ENCODE measurements at regions not wholly inside any gene's neighbourhood (a gene's known extent, or its start where the extent isn't known, plus 50 kb on each side); places are given as distances from the start of the nearest gene placed in this dataset.

DNA sequence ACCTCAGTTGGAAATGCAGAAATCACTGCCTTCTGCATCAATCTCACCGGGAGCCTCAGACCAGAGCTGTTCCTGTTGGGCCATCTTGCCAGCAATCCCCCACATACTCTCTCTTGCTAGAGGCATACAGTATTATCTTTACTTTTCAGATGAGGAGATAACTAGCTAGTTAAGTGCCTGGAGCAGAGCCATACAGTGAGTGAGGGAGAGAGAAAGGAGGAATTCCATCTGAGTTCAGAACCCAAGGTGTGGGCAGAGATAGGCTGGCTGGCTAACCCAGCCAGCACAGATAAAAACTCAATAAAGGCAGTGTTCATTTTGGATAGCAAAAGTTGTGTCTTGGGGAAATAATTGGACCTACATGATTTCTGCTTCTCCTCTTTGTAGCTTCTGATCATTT is 268.0 kb upstream of the KIF2A start:
- H3K4me3 ChIP-seq, result no peak overlapping the region
- ATAC-seq (no peak), DNase-seq (no peak)
- no peak overlapping the region for H3K27ac ChIP-seq
- intact Hi-C loops (cut with DNase I), result no loop called here
- no peaks in the 10 kb centered on the region for H3K9me3 ChIP-seq
- WGBS (ENCODE audit: insufficient coverage, low coverage, low lambda C conversion rate, missing lambda C conversion rate), result 60% methylated on average over 1 of the region's 1 CpG
- H3K4me1 ChIP-seq, result no peaks in the 10 kb centered on the region
- H3K27me3 ChIP-seq, result no peaks in the 10 kb centered on the region
- no peaks in the 10 kb centered on the region for H3K36me3 ChIP-seq
- TF ChIP-seq, protein P1, sequence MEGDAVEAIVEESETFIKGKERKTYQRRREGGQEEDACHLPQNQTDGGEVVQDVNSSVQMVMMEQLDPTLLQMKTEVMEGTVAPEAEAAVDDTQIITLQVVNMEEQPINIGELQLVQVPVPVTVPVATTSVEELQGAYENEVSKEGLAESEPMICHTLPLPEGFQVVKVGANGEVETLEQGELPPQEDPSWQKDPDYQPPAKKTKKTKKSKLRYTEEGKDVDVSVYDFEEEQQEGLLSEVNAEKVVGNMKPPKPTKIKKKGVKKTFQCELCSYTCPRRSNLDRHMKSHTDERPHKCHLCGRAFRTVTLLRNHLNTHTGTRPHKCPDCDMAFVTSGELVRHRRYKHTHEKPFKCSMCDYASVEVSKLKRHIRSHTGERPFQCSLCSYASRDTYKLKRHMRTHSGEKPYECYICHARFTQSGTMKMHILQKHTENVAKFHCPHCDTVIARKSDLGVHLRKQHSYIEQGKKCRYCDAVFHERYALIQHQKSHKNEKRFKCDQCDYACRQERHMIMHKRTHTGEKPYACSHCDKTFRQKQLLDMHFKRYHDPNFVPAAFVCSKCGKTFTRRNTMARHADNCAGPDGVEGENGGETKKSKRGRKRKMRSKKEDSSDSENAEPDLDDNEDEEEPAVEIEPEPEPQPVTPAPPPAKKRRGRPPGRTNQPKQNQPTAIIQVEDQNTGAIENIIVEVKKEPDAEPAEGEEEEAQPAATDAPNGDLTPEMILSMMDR (IDR thresholded peaks at IDR 0.05), result no peak
- no peak for TF ChIP-seq POLR2A (IDR thresholded peaks at IDR 0.05)

DNA sequence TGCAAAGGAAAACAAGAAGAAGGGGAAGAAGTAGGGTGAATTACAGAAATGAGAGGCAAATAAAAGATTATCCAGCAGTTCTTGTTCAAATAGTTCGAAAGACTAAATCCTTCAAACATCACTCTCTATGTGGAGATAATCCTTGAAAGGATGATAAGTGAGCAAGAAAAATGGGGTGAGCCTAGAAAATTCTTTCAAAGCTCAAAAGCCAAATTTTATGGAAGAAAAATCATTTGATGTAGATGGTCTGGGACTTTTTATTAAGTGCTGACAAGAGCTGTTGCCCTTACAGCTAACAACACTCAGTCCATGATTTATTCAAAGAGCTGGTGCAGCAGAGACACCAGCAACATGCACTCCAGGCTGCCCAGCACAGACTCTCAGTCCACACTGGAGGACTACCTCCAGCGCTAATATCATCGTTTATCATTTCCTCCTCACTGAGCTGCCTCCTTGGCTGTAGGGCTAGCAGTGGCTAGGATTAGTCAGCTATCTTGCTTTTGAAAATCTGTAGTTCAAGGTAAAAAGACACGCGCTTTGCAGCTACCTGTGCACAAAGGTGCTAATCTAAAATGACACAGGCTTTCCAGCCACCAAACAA is 264.8 kb upstream of the KIF2A start:
- ATAC-seq (no peak), DNase-seq (no peak)
- TF ChIP-seq POLR2A (IDR thresholded peaks at IDR 0.05), result no peak
- TF ChIP-seq, protein P1 (IDR thresholded peaks at IDR 0.05), result no peak
- Histone ChIP-seq H3K36me3 (no peaks in the 10 kb centered on the region), H3K4me1 (no peaks in the 10 kb centered on the region), H3K27ac (no peak overlapping the region), H3K4me3 (no peak overlapping the region), H3K9me3 (no peaks in the 10 kb centered on the region), H3K27me3 (no peaks in the 10 kb centered on the region)
- 75% methylated on average over 3 of the region's 5 CpGs for WGBS (ENCODE audit: insufficient coverage, low coverage, low lambda C conversion rate, missing lambda C conversion rate)
- intact Hi-C loops (cut with DNase I), result no loop called here

DNA sequence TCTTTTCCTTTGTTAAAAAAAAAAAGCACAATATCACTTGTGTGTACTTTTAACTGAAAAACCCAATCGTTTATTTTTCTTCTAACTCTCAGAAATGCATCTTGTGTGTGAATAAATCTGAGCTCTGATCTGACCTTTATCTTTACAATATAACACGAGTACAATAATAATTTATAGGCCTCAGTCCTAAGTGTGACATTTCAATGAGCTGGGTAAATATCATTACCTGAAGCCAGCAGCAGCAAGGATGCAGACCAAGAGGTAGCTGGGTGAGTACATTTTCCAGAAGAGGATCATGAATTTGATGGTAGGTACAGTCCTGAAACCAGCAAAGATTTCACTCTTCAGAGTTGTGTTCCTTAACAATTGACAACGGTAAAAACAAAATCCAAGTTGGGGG is 264.0 kb upstream of the KIF2A start:
- no peaks in the 10 kb centered on the region for H3K4me1 ChIP-seq
- H3K27me3 ChIP-seq, result no peaks in the 10 kb centered on the region
- no peak for TF ChIP-seq POLR2A (IDR thresholded peaks at IDR 0.05)
- TF ChIP-seq, protein P1 (IDR thresholded peaks at IDR 0.05), result no peak
- H3K4me3 ChIP-seq, result no peak overlapping the region
- H3K27ac ChIP-seq, result no peak overlapping the region
- intact Hi-C loops (cut with DNase I), result no loop called here
- no peaks in the 10 kb centered on the region for H3K36me3 ChIP-seq
- WGBS (ENCODE audit: insufficient coverage, low coverage, low lambda C conversion rate, missing lambda C conversion rate), result 37% methylated on average over 3 of the region's 3 CpGs
- no peaks in the 10 kb centered on the region for H3K9me3 ChIP-seq
- ATAC-seq (no peak), DNase-seq (no peak)

DNA sequence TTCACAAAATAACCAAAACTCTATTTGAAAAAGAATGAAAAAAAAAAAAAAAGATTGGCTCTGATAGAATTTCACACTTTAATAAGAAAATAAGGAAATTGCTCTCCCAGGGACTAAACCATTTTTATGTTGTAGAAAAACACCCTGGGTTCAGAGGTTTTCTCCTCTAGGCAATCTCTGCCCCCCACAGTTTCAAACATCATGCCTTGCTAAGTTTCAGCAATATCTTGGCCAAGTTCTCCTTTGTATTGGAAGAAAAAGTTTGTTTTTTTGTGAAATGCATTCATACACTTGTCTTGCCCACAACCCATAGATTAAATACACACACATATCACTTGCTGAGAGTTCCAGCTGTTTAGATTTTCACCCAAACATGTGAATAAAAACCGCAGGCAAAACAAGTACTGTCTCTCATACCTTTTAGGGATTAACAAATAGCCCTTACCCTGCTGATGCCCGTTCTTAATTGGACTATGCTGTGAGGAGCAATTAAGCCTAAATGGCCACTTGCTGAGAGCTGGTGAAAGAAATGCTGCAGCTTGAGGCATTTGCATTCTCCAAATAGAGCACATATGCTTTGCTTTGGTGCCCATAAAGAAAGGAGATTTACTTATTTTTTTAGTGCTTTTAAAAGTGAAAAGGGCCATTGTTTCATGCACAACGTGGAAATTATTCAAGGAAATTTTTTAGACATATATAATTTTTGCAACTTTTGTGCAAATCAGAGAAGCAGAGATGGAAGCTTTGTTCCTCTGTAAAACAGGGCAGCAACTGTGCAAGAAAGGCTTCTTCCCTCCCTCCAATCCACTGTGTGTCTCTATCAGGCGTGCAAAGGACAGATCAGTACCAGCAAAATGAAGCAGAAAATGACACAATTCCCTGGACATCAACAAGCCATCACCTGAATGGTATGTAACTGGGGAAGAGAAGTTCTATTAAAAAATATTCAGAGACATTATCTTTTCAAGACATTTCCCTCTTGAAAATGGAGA is 262.4 kb upstream of the KIF2A start:
- no peak for TF ChIP-seq POLR2A (IDR thresholded peaks at IDR 0.05)
- TF ChIP-seq, protein P1 (IDR thresholded peaks at IDR 0.05), result no peak
- H3K4me3 ChIP-seq, result no peak overlapping the region
- no peaks in the 10 kb centered on the region for H3K4me1 ChIP-seq
- no peaks in the 10 kb centered on the region for H3K9me3 ChIP-seq
- H3K27me3 ChIP-seq, result no peaks in the 10 kb centered on the region
- WGBS (ENCODE audit: insufficient coverage, low coverage, low lambda C conversion rate, missing lambda C conversion rate), result 7% methylated on average over 4 of the region's 4 CpGs
- no peaks in the 10 kb centered on the region for H3K36me3 ChIP-seq
- no peak overlapping the region for H3K27ac ChIP-seq
- intact Hi-C loops (cut with DNase I), result no loop called here
- DNase-seq, result no peak
- no peak for ATAC-seq
